PC-3 (cell line): ENCODE measurements at regions not wholly inside any gene's neighbourhood (a gene's known extent, or its start where the extent isn't known, plus 50 kb on each side); places are given as distances from the start of the nearest gene placed in this dataset.
A peak's percentile ranks its signal among the peaks of the same experiment; 100 is the strongest.

Source experiments
- ATAC-seq: fragments of 200-7000 bp; cut with Tn5 transposase; 2 replicates; pipeline ENCODE4 v1.9.1; 2020; ENCODE audit warnings: mild to moderate bottlenecking, moderate library complexity
- BruUV-seq: library from RNA; stranded (reverse); fragments of 400-500 nt; replicated peaks from 2 replicates; lab custom pipeline; 2021; lab: Mats Ljungman, UMichigan
- CTCF ChIA-PET: fragments of 300-600 bp; sonication (Branson Sonifier 250); formaldehyde crosslinking; loops from one replicate; lab custom pipeline; 2022; ENCODE audit warnings: antibody characterized with exemption; lab: Charles Lee
- POLR2A ChIA-PET: fragments of 300-600 bp; sonication (Branson Sonifier 250); formaldehyde crosslinking; loops from one replicate; lab custom pipeline; 2022; ENCODE audit warnings: antibody characterized with exemption; ENCODE audit not compliant: unreplicated experiment; lab: Charles Lee
- DNase-seq: peaks from one replicate; pipeline ENCODE4 v3.0.0-alpha.2; 2015
- H2AFZ ChIP-seq: fragments of 300-600 bp; sonication (generic); 2 replicates; pipeline ENCODE4 v1.6.0; 2016; ENCODE audit warnings: antibody characterized with exemption, low read length
- H3F3A ChIP-seq: fragments of 300-600 bp; sonication (generic); one replicate; pipeline ENCODE4 v1.6.0; 2017; ENCODE audit warnings: antibody characterized with exemption, low read length, control low read depth, mild to moderate bottlenecking; ENCODE audit not compliant: unreplicated experiment
- H3K27ac ChIP-seq: fragments of 300-600 bp; sonication (generic); 2 replicates; pipeline ENCODE4 v1.5.1; 2016; ENCODE audit warnings: mild to moderate bottlenecking, low read length
- H3K27me3 ChIP-seq: fragments of 300-600 bp; sonication (generic); 2 replicates; pipeline ENCODE4 v1.6.1; 2016; ENCODE audit warnings: low read length, mixed read lengths
- H3K36me3 ChIP-seq: fragments of 300-600 bp; sonication (generic); 2 replicates; pipeline ENCODE4 v1.6.1; 2016; ENCODE audit warnings: low read depth, mixed run types, low read length, mixed read lengths
- H3K4me1 ChIP-seq: fragments of 300-600 bp; sonication (generic); 2 replicates; pipeline ENCODE4 v1.5.1; 2016; ENCODE audit warnings: low read length; ENCODE audit not compliant: insufficient read depth
- H3K4me2 ChIP-seq: fragments of 300-600 bp; sonication (generic); 2 replicates; pipeline ENCODE4 v1.6.0; 2016; ENCODE audit warnings: low read length
- H3K4me3 ChIP-seq: fragments of 300-600 bp; sonication (generic); 2 replicates; pipeline ENCODE4 v1.5.1; 2016; ENCODE audit warnings: mild to moderate bottlenecking, low read length, mixed read lengths
- H3K79me2 ChIP-seq: fragments of 300-600 bp; sonication (generic); 2 replicates; pipeline ENCODE4 v1.6.1; 2017; ENCODE audit warnings: low read length, mixed read lengths
- H3K9ac ChIP-seq: fragments of 300-600 bp; sonication (generic); 2 replicates; pipeline ENCODE4 v1.6.0; 2016; ENCODE audit warnings: mild to moderate bottlenecking, low read length
- H3K9me2 ChIP-seq: fragments of 300-600 bp; sonication (generic); replicated peaks from 2 replicates; pipeline ENCODE4 v1.6.1; 2016; ENCODE audit warnings: mixed run types, low read length, mixed read lengths
- H3K9me3 ChIP-seq: fragments of 300-600 bp; sonication (generic); 2 replicates; pipeline ENCODE4 v1.6.1; 2016; ENCODE audit warnings: low read length, mixed read lengths
- H4K20me1 ChIP-seq: fragments of 300-600 bp; sonication (generic); 2 replicates; pipeline ENCODE4 v1.6.1; 2016; ENCODE audit warnings: low read length, mixed read lengths
- CTCF ChIP-seq: fragments of 300-600 bp; sonication (generic); conservative IDR thresholded peaks from 2 replicates; pipeline ENCODE4 v1.5.1; 2017; ENCODE audit warnings: antibody characterized with exemption, low read depth, mild to moderate bottlenecking, low read length
- EZH2 ChIP-seq: fragments of 300-600 bp; sonication (generic); IDR thresholded peaks from one replicate; pipeline ENCODE4 v1.6.1; 2017; ENCODE audit warnings: antibody characterized with exemption, mild to moderate bottlenecking, low read length; ENCODE audit not compliant: unreplicated experiment
- EZH2phosphoT487 ChIP-seq: fragments of 300-600 bp; sonication (generic); IDR thresholded peaks from 2 replicates; pipeline ENCODE4 v1.6.1; 2018; ENCODE audit warnings: mild to moderate bottlenecking, antibody characterized with exemption, low read length, borderline replicate concordance
- intact Hi-C: fragments of 100-400 bp; cut with micrococcal nuclease; formaldehyde crosslinking; loops from 2 replicates; pipeline ENCODE4 v1.9.0; 2023

- H3K9me2 ChIP-seq: no peaks in the 10 kb centered on the region
- CTCF ChIA-PET: no interaction called here
Observed at GRCh38 chr5:8478326-8478725, 609.4 kb downstream of the MTRR start.

GRCh38 chr5:8481007-8481406 is 612.1 kb downstream of the MTRR start:
- no peak overlapping the region for H2AFZ ChIP-seq
- no peak overlapping the region for H3K4me2 ChIP-seq
- no peaks in the 10 kb centered on the region for H4K20me1 ChIP-seq
- no peak overlapping the region for H3K4me3 ChIP-seq
- H3K27me3 ChIP-seq: no peaks in the 10 kb centered on the region
- no peaks in the 10 kb centered on the region for H3K79me2 ChIP-seq
- DNase-seq (no peak), ATAC-seq (no peak)
- ChIA-PET CTCF (no interaction called here), POLR2A (no interaction called here)
- H3K9ac ChIP-seq: no peak overlapping the region
- TF ChIP-seq CTCF (no peak), EZH2phosphoT487 (no peak), EZH2 (no peak)
- intact Hi-C loops: no loop called here
- H3K4me1 ChIP-seq: no peaks in the 10 kb centered on the region
- 0 out of 2 replicates have a peak, but pooled peaks cover 5% of the 10 kb centered on the region for H3K9me3 ChIP-seq
- no peak overlapping the region for H3K27ac ChIP-seq
- no TSS peak for BruUV-seq
- H3K36me3 ChIP-seq: no peaks in the 10 kb centered on the region
- H3K9me2 ChIP-seq: no peaks in the 10 kb centered on the region
- H3F3A ChIP-seq: no peaks in the 10 kb centered on the region

More at GRCh38 chr5:8478326-8478725, 609.4 kb downstream of the MTRR start:
- TF ChIP-seq EZH2phosphoT487: no peak
- no peak for TF ChIP-seq EZH2
- TF ChIP-seq CTCF: no peak
- POLR2A ChIA-PET: no interaction called here
- H3F3A ChIP-seq: no peaks in the 10 kb centered on the region
- H3K9me3 ChIP-seq: no peaks in the 10 kb centered on the region
- H3K4me2 ChIP-seq: no peak overlapping the region
- H3K9ac ChIP-seq: no peak overlapping the region
- no peak overlapping the region for H2AFZ ChIP-seq
- no TSS peak for BruUV-seq
- no peaks in the 10 kb centered on the region for H3K79me2 ChIP-seq
- no peak overlapping the region for H3K4me3 ChIP-seq
- no peaks in the 10 kb centered on the region for H3K4me1 ChIP-seq
- DNase-seq (no peak), ATAC-seq (no peak)
- H4K20me1 ChIP-seq: no peaks in the 10 kb centered on the region
- no peak overlapping the region for H3K27ac ChIP-seq
- no peaks in the 10 kb centered on the region for H3K27me3 ChIP-seq
- intact Hi-C loops: no loop called here
- H3K36me3 ChIP-seq: no peaks in the 10 kb centered on the region

GRCh38 chr5:8491254-8491653 is 622.3 kb downstream of the MTRR start:
- Histone ChIP-seq H4K20me1 (no peaks in the 10 kb centered on the region), H3K9me2 (no peaks in the 10 kb centered on the region), H3K36me3 (no peaks in the 10 kb centered on the region), H3K79me2 (no peaks in the 10 kb centered on the region), H3K9ac (no peak overlapping the region), H3F3A (no peaks in the 10 kb centered on the region), H3K9me3 (peaks cover 23% of the 10 kb centered on the region), H3K4me2 (no peak overlapping the region), H2AFZ (no peak overlapping the region), H3K4me1 (no peaks in the 10 kb centered on the region), H3K27ac (no peak overlapping the region), H3K4me3 (no peak overlapping the region), H3K27me3 (no peaks in the 10 kb centered on the region)
- no peak for TF ChIP-seq EZH2
- TF ChIP-seq EZH2phosphoT487: no peak
- no peak for TF ChIP-seq CTCF
- DNase-seq (peak; percentile 53), ATAC-seq (no peak)
- BruUV-seq: no TSS peak
- intact Hi-C loops: no loop called here
- POLR2A ChIA-PET: no interaction called here
- CTCF ChIA-PET: no interaction called here
